ENCODE measurements at regions not wholly inside any gene's neighbourhood (a gene's known extent, or its start where the extent isn't known, plus 50 kb on each side); places are given as distances from the start of the nearest gene placed in this dataset.

GRCh38 chr4:11252149-11252548, 176.5 kb downstream of the HS3ST1 start:
- Histone ChIP-seq H3K9me3 (ENCODE audit: control insufficient read depth, low read length) (no peaks in the 10 kb centered on the region), H3K4me3 (ENCODE audit: low read depth, low read length) (no peak overlapping the region), H3K9ac (no peak overlapping the region), H3K4me2 (ENCODE audit: low read length) (no peak overlapping the region), H2AFZ (no peak overlapping the region), H3K79me2 (no peaks in the 10 kb centered on the region), H3K36me3 (ENCODE audit: control insufficient read depth, insufficient read depth, low read length) (no peaks in the 10 kb centered on the region), H3K27ac (no peak overlapping the region), H3K4me1 (no peaks in the 10 kb centered on the region), H3K27me3 (ENCODE audit: control insufficient read depth, insufficient read depth, low read length) (no peaks in the 10 kb centered on the region)
- no peak for TF ChIP-seq CTCF (IDR thresholded peaks at IDR 0.05)

- Histone ChIP-seq H3K9ac (no peak overlapping the region), H3K79me2 (no peaks in the 10 kb centered on the region), H3K4me3 (ENCODE audit: low read depth, low read length) (no peak overlapping the region), H3K27ac (no peak overlapping the region), H3K36me3 (ENCODE audit: control insufficient read depth, insufficient read depth, low read length) (no peaks in the 10 kb centered on the region), H3K9me3 (ENCODE audit: control insufficient read depth, low read length) (no peaks in the 10 kb centered on the region), H3K4me2 (ENCODE audit: low read length) (no peak overlapping the region), H2AFZ (no peak overlapping the region), H3K4me1 (no peaks in the 10 kb centered on the region), H3K27me3 (ENCODE audit: control insufficient read depth, insufficient read depth, low read length) (no peaks in the 10 kb centered on the region)
- TF ChIP-seq CTCF (IDR thresholded peaks at IDR 0.05): no peak
Observed at GRCh38 chr4:11250510-11250909, 178.2 kb downstream of the HS3ST1 start.

GRCh38 chr4:11232015-11232414, 196.7 kb downstream of the HS3ST1 start:
- no peak overlapping the region for H3K9ac ChIP-seq
- no peak overlapping the region for H3K4me3 ChIP-seq (ENCODE audit: low read depth, low read length)
- no peak overlapping the region for H2AFZ ChIP-seq
- H3K9me3 ChIP-seq (ENCODE audit: control insufficient read depth, low read length): no peaks in the 10 kb centered on the region
- H3K4me2 ChIP-seq (ENCODE audit: low read length): no peak overlapping the region
- no peaks in the 10 kb centered on the region for H3K27me3 ChIP-seq (ENCODE audit: control insufficient read depth, insufficient read depth, low read length)
- H3K79me2 ChIP-seq: no peaks in the 10 kb centered on the region
- H3K4me1 ChIP-seq: no peaks in the 10 kb centered on the region
- H3K36me3 ChIP-seq (ENCODE audit: control insufficient read depth, insufficient read depth, low read length): no peaks in the 10 kb centered on the region
- no peak for TF ChIP-seq CTCF (IDR thresholded peaks at IDR 0.05)
- H3K27ac ChIP-seq: no peak overlapping the region

GRCh38 chr4:11230866-11231265, 197.8 kb downstream of the HS3ST1 start:
- no peak overlapping the region for H3K4me3 ChIP-seq (ENCODE audit: low read depth, low read length)
- TF ChIP-seq CTCF (IDR thresholded peaks at IDR 0.05): no peak
- no peak overlapping the region for H3K27ac ChIP-seq
- no peak overlapping the region for H3K9ac ChIP-seq
- H3K4me2 ChIP-seq (ENCODE audit: low read length): no peak overlapping the region
- no peak overlapping the region for H2AFZ ChIP-seq
- H3K27me3 ChIP-seq (ENCODE audit: control insufficient read depth, insufficient read depth, low read length): no peaks in the 10 kb centered on the region
- H3K79me2 ChIP-seq: no peaks in the 10 kb centered on the region
- no peaks in the 10 kb centered on the region for H3K4me1 ChIP-seq
- H3K9me3 ChIP-seq (ENCODE audit: control insufficient read depth, low read length): no peaks in the 10 kb centered on the region
- no peaks in the 10 kb centered on the region for H3K36me3 ChIP-seq (ENCODE audit: control insufficient read depth, insufficient read depth, low read length)

DNA sequence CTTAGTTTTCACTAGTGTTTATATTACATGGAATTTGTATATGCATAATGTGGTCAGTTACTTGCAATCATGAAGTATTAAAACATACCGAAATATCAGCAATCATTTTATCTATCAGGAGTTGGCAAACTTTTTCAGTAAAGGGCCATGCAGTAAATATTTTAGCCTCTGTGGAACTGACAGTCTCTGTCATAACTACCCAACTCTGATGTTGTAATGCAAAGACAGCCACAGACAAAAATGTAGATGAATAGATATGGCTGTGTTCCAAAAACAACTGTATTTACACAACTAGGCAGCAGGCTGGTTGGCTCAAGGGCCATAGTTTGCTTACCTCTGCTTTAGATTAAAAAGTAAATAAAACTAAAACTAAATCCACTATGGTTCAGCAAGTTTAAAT, 200.2 kb downstream of the HS3ST1 start:
- no peak overlapping the region for H2AFZ ChIP-seq
- no peaks in the 10 kb centered on the region for H3K9me3 ChIP-seq (ENCODE audit: control insufficient read depth, low read length)
- no peaks in the 10 kb centered on the region for H3K36me3 ChIP-seq (ENCODE audit: control insufficient read depth, insufficient read depth, low read length)
- H3K27ac ChIP-seq: no peak overlapping the region
- no peak overlapping the region for H3K4me2 ChIP-seq (ENCODE audit: low read length)
- no peak overlapping the region for H3K9ac ChIP-seq
- H3K79me2 ChIP-seq: no peaks in the 10 kb centered on the region
- no peaks in the 10 kb centered on the region for H3K27me3 ChIP-seq (ENCODE audit: control insufficient read depth, insufficient read depth, low read length)
- H3K4me3 ChIP-seq (ENCODE audit: low read depth, low read length): no peak overlapping the region
- H3K4me1 ChIP-seq: no peaks in the 10 kb centered on the region
- no peak for TF ChIP-seq CTCF (IDR thresholded peaks at IDR 0.05)
